Keratinocyte (primary cell): ENCODE measurements at regions not wholly inside any gene's neighbourhood (a gene's known extent, or its start where the extent isn't known, plus 50 kb on each side); places are given as distances from the start of the nearest gene placed in this dataset.

ENCODE experiments used
- EZH2 ChIP-seq: IDR thresholded peaks from one replicate; pipeline ENCODE4 v1.6.1; 2012; ENCODE audit warnings: inconsistent platforms, mild to moderate bottlenecking, low read length, moderate library complexity
- TF ChIP-seq, protein P1 (sequence below), 3 experiments: IDR thresholded peaks in 1 of 3; conservative IDR thresholded peaks in 1 of 3; optimal IDR thresholded peaks in 1 of 3; 2 replicates in 2 of 3; 3 replicates in 1 of 3; pipeline versions ENCODE3 to v1.5.1; 2011; ENCODE audit warnings: low read length in 3 of 3, mild to moderate bottlenecking in 3 of 3, moderate library complexity in 2 of 3, control low read depth in 1 of 3, inconsistent platforms in 1 of 3; ENCODE audit not compliant: insufficient read depth in 2 of 3; ENCODE audit errors: extremely low read depth in 1 of 3

DNA sequence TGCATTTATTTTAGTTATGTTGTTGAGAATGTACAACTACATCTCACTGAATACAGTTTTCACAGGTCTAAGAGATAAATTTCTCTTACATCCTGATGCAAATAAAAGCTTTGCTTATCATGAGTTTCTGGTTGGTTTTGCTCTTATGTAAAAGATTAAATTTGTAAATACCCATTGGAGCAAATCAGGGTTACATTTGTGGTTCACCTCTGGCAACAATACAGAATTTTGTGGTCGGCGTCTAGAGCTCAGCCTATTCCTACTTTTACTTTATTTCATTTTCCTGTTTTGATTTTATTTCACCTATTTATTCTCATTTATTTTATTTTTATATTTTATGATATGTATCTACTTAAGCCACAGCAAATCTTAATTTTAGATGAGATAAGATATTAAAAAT is 271.9 kb upstream of the MARCKS start:
- TF ChIP-seq, protein P1, sequence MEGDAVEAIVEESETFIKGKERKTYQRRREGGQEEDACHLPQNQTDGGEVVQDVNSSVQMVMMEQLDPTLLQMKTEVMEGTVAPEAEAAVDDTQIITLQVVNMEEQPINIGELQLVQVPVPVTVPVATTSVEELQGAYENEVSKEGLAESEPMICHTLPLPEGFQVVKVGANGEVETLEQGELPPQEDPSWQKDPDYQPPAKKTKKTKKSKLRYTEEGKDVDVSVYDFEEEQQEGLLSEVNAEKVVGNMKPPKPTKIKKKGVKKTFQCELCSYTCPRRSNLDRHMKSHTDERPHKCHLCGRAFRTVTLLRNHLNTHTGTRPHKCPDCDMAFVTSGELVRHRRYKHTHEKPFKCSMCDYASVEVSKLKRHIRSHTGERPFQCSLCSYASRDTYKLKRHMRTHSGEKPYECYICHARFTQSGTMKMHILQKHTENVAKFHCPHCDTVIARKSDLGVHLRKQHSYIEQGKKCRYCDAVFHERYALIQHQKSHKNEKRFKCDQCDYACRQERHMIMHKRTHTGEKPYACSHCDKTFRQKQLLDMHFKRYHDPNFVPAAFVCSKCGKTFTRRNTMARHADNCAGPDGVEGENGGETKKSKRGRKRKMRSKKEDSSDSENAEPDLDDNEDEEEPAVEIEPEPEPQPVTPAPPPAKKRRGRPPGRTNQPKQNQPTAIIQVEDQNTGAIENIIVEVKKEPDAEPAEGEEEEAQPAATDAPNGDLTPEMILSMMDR (optimal IDR thresholded peaks at IDR 0.05 in 1 of 3, IDR thresholded peaks at IDR 0.05 in 1 of 3, conservative IDR thresholded peaks at IDR 0.05 in 1 of 3; ENCODE audit: extremely low read depth in 1 of 3, insufficient read depth in 2 of 3, low read length in 3 of 3) = no peak
- TF ChIP-seq EZH2 = no peak
